ENCODE measurements at regions not wholly inside any gene's neighbourhood (a gene's known extent, or its start where the extent isn't known, plus 50 kb on each side); places are given as distances from the start of the nearest gene placed in this dataset.

GRCh38 chr2:12300019-12300602, 416.6 kb upstream of the TRIB2 start:
- Histone ChIP-seq H3K4me3 (ENCODE audit: low read length) (no peak overlapping the region), H3K9me3 (ENCODE audit: control insufficient read depth, low read length) (no peaks in the 10 kb centered on the region), H3K27me3 (ENCODE audit: control insufficient read depth, insufficient read depth) (no peaks in the 10 kb centered on the region), H3K27ac (ENCODE audit: low read length) (no peak overlapping the region), H3K4me1 (ENCODE audit: control insufficient read depth, insufficient read depth, low read length) (no peaks in the 10 kb centered on the region)
- no peak for ATAC-seq
- intact Hi-C loops (cut with DNase I): no loop called here
- DNase-seq: no peak
- WGBS: 67% methylated on average over 4 of the region's 4 CpGs

- no peak for ATAC-seq
- H3K9me3 ChIP-seq (ENCODE audit: control insufficient read depth, low read length): no peaks in the 10 kb centered on the region
- WGBS: 95% methylated on average over 5 of the region's 5 CpGs
These were observed 415.8 kb upstream of the TRIB2 start for GRCh38 chr2:12300927-12301326.

GRCh38 chr2:12302140-12302539, 414.6 kb upstream of the TRIB2 start:
- Histone ChIP-seq H3K9me3 (ENCODE audit: control insufficient read depth, low read length) (no peaks in the 10 kb centered on the region), H3K4me1 (ENCODE audit: control insufficient read depth, insufficient read depth, low read length) (no peaks in the 10 kb centered on the region), H3K27ac (ENCODE audit: low read length) (no peak overlapping the region), H3K27me3 (ENCODE audit: control insufficient read depth, insufficient read depth) (no peaks in the 10 kb centered on the region), H3K4me3 (ENCODE audit: low read length) (no peak overlapping the region)
- DNase-seq (no peak), ATAC-seq (no peak)
- 87% methylated on average over 3 of the region's 3 CpGs for WGBS
- intact Hi-C loops (cut with DNase I): no loop called here

More at GRCh38 chr2:12300927-12301326, 415.8 kb upstream of the TRIB2 start:
- no peaks in the 10 kb centered on the region for H3K27me3 ChIP-seq (ENCODE audit: control insufficient read depth, insufficient read depth)
- H3K4me1 ChIP-seq (ENCODE audit: control insufficient read depth, insufficient read depth, low read length): no peaks in the 10 kb centered on the region
- intact Hi-C loops (cut with DNase I): no loop called here
- DNase-seq: no peak
- no peak overlapping the region for H3K4me3 ChIP-seq (ENCODE audit: low read length)
- H3K27ac ChIP-seq (ENCODE audit: low read length): no peak overlapping the region

GRCh38 chr2:12302691-12303090, 414.0 kb upstream of the TRIB2 start:
- intact Hi-C loops (cut with DNase I): no loop called here
- ATAC-seq (no peak), DNase-seq (no peak)
- Histone ChIP-seq H3K4me3 (ENCODE audit: low read length) (no peak overlapping the region), H3K27me3 (ENCODE audit: control insufficient read depth, insufficient read depth) (no peaks in the 10 kb centered on the region), H3K27ac (ENCODE audit: low read length) (no peak overlapping the region), H3K9me3 (ENCODE audit: control insufficient read depth, low read length) (no peaks in the 10 kb centered on the region), H3K4me1 (ENCODE audit: control insufficient read depth, insufficient read depth, low read length) (no peaks in the 10 kb centered on the region)
- 98% methylated on average over 3 of the region's 3 CpGs for WGBS

- ATAC-seq: peak in 1 of 2 donors; percentile 14
- no peaks in the 10 kb centered on the region for H3K4me1 ChIP-seq (ENCODE audit: control insufficient read depth, insufficient read depth, low read length)
- 89% methylated on average over 7 of the region's 7 CpGs for WGBS
- no peak overlapping the region for H3K4me3 ChIP-seq (ENCODE audit: low read length)
- intact Hi-C loops (cut with DNase I): no loop called here
- H3K27me3 ChIP-seq (ENCODE audit: control insufficient read depth, insufficient read depth): no peaks in the 10 kb centered on the region
- no peak for DNase-seq
- no peak overlapping the region for H3K27ac ChIP-seq (ENCODE audit: low read length)
- no peaks in the 10 kb centered on the region for H3K9me3 ChIP-seq (ENCODE audit: control insufficient read depth, low read length)
These were observed 413.3 kb upstream of the TRIB2 start for GRCh38 chr2:12303181-12304030.

- ATAC-seq: peak in 1 of 2 donors; percentile 26
- Histone ChIP-seq H3K9me3 (ENCODE audit: control insufficient read depth, low read length) (no peaks in the 10 kb centered on the region), H3K4me3 (ENCODE audit: low read length) (no peak overlapping the region), H3K27ac (ENCODE audit: low read length) (no peak overlapping the region), H3K4me1 (ENCODE audit: control insufficient read depth, insufficient read depth, low read length) (no peaks in the 10 kb centered on the region), H3K27me3 (ENCODE audit: control insufficient read depth, insufficient read depth) (no peaks in the 10 kb centered on the region)
- intact Hi-C loops (cut with DNase I): no loop called here
- 44% methylated on average over 2 of the region's 2 CpGs for WGBS
- DNase-seq: no peak
These were observed 412.1 kb upstream of the TRIB2 start for GRCh38 chr2:12304564-12305171.

GRCh38 chr2:12305931-12306330, 410.8 kb upstream of the TRIB2 start:
- ATAC-seq (no peak), DNase-seq (no peak)
- Histone ChIP-seq H3K9me3 (ENCODE audit: control insufficient read depth, low read length) (no peaks in the 10 kb centered on the region), H3K4me1 (ENCODE audit: control insufficient read depth, insufficient read depth, low read length) (no peaks in the 10 kb centered on the region), H3K27me3 (ENCODE audit: control insufficient read depth, insufficient read depth) (no peaks in the 10 kb centered on the region), H3K27ac (ENCODE audit: low read length) (no peak overlapping the region), H3K4me3 (ENCODE audit: low read length) (no peak overlapping the region)
- intact Hi-C loops (cut with DNase I): no loop called here
- 72% methylated on average over 2 of the region's 2 CpGs for WGBS

- intact Hi-C loops (cut with DNase I): loop anchor here in 1 of 4 donors (10.0 kb wide), 1 partner anchor 404 kb away; the partner anchor contains the start of gene TRIB2
- H3K9me3 ChIP-seq (ENCODE audit: control insufficient read depth, low read length): no peaks in the 10 kb centered on the region
These were observed 406.3 kb upstream of the TRIB2 start for GRCh38 chr2:12310399-12310798.

GRCh38 chr2:12313445-12314126, 403.1 kb upstream of the TRIB2 start:
- H3K4me1 ChIP-seq (ENCODE audit: control insufficient read depth, insufficient read depth, low read length): peaks cover 1% of the 10 kb centered on the region
- no peaks in the 10 kb centered on the region for H3K9me3 ChIP-seq (ENCODE audit: control insufficient read depth, low read length)
- H3K27me3 ChIP-seq (ENCODE audit: control insufficient read depth, insufficient read depth): no peaks in the 10 kb centered on the region
- intact Hi-C loops (cut with DNase I): loop anchor here in 1 of 4 donors (10.0 kb wide), 1 partner anchor 401 kb away; the partner anchor contains the start of gene TRIB2
- no peak overlapping the region for H3K27ac ChIP-seq (ENCODE audit: low read length)
- DNase-seq (no peak), ATAC-seq (peak in 1 of 2 donors; percentile 21)
- no peak overlapping the region for H3K4me3 ChIP-seq (ENCODE audit: low read length)
- WGBS: 41% methylated on average over 6 of the region's 6 CpGs

More at GRCh38 chr2:12310399-12310798, 406.3 kb upstream of the TRIB2 start:
- H3K27ac ChIP-seq (ENCODE audit: low read length): no peak overlapping the region
- H3K4me3 ChIP-seq (ENCODE audit: low read length): no peak overlapping the region
- no peak for DNase-seq
- ATAC-seq: no peak
- H3K27me3 ChIP-seq (ENCODE audit: control insufficient read depth, insufficient read depth): no peaks in the 10 kb centered on the region
- H3K4me1 ChIP-seq (ENCODE audit: control insufficient read depth, insufficient read depth, low read length): no peaks in the 10 kb centered on the region

- Histone ChIP-seq H3K4me1 (ENCODE audit: control insufficient read depth, insufficient read depth, low read length) (peaks cover 1% of the 10 kb centered on the region), H3K9me3 (ENCODE audit: control insufficient read depth, low read length) (no peaks in the 10 kb centered on the region), H3K27me3 (ENCODE audit: control insufficient read depth, insufficient read depth) (no peaks in the 10 kb centered on the region), H3K27ac (ENCODE audit: low read length) (no peak overlapping the region), H3K4me3 (ENCODE audit: low read length) (no peak overlapping the region)
- ATAC-seq (no peak), DNase-seq (no peak)
- WGBS: 72% methylated on average over 8 of the region's 8 CpGs
- intact Hi-C loops (cut with DNase I): loop anchor here in 1 of 4 donors (10.0 kb wide), 1 partner anchor 401 kb away; the partner anchor contains the start of gene TRIB2
These were observed 402.5 kb upstream of the TRIB2 start for GRCh38 chr2:12314127-12314760.
